Gastrocnemius medialis (tissue), 4 donors: ENCODE measurements at regions not wholly inside any gene's neighbourhood (a gene's known extent, or its start where the extent isn't known, plus 50 kb on each side); places are given as distances from the start of the nearest gene placed in this dataset.

Experiments
- ATAC-seq, 2 donors: fragments of 150-250 bp; one replicate each; pipeline ENCODE4 v1.9.1; 2016
- DNase-seq, 2 donors: peaks; one replicate each; pipeline ENCODE4 v3.0.0-alpha.2; 2019
- H3K27ac ChIP-seq, 4 donors: fragments of 200-600 bp; sonication (generic); 1 replicate in 1 of 4; 2 replicates in 3 of 4; pipeline ENCODE4 v1.5.1; 2016 to 2018; ENCODE audit warnings: mild to moderate bottlenecking in 2 of 4, moderate library complexity in 1 of 4
- H3K27me3 ChIP-seq, 3 donors: fragments of 200-600 bp; sonication (generic) in 2 of 3; 1 replicate in 1 of 3; 2 replicates in 2 of 3; pipeline versions ENCODE4 v1.5.1 to v1.6.0; 2016 to 2019; ENCODE audit warnings: mild to moderate bottlenecking in 1 of 3, moderate library complexity in 1 of 3
- H3K36me3 ChIP-seq, 2 donors: fragments of 200-600 bp; sonication (generic) in 1 of 2; one replicate each; pipeline ENCODE4 v1.5.1; 2017 to 2018
- H3K4me1 ChIP-seq, 2 donors: fragments of 200-600 bp; sonication (generic) in 1 of 2; one replicate each; pipeline ENCODE4 v1.5.1; 2016 to 2017; ENCODE audit warnings: mild to moderate bottlenecking in 2 of 2
- H3K4me3 ChIP-seq, 4 donors: fragments of 200-600 bp; sonication (generic) in 3 of 4; 1 replicate in 1 of 4; 2 replicates in 3 of 4; pipeline ENCODE4 v1.5.1; 2016 to 2019; ENCODE audit warnings: mild to moderate bottlenecking in 2 of 4
- H3K9me3 ChIP-seq, 3 donors: fragments of 200-600 bp; sonication (generic) in 2 of 3; 1 replicate in 1 of 3; 2 replicates in 2 of 3; pipeline ENCODE4 v1.5.1; 2016 to 2019
- POLR2A ChIP-seq, 2 donors: fragments of 450-650 bp; IDR thresholded peaks; one replicate each; pipeline ENCODE4 v1.6.1; 2017; ENCODE audit warnings: antibody characterized with exemption in 2 of 2, mild to moderate bottlenecking in 2 of 2, moderate library complexity in 2 of 2
- in situ Hi-C, 4 donors: fragments of 200-750 bp; cut with MboI; loops; one replicate each; pipeline versions ENCODE4 v1.15.0 to v1.8.0; 2017; ENCODE audit warnings: low sequenced_read_pairs in 4 of 4
- intact Hi-C: fragments of 100-400 bp; cut with DNase I; formaldehyde crosslinking; loops from one replicate; pipeline ENCODE4 v1.15.1; 2023; ENCODE audit warnings: low total_unique reads
- TF ChIP-seq, protein P1 (sequence below), 5 experiments: fragments of 450-650 bp in 3 of 5; fragments of 200-600 bp in 2 of 5; sonication (generic) in 2 of 5; IDR thresholded peaks in 4 of 5; conservative IDR thresholded peaks in 1 of 5; 1 replicate in 4 of 5; 2 replicates in 1 of 5; pipeline ENCODE4 v1.5.1; 2016 to 2019; ENCODE audit warnings: antibody characterized with exemption in 5 of 5, mild to moderate bottlenecking in 3 of 5, moderate library complexity in 3 of 5

DNA sequence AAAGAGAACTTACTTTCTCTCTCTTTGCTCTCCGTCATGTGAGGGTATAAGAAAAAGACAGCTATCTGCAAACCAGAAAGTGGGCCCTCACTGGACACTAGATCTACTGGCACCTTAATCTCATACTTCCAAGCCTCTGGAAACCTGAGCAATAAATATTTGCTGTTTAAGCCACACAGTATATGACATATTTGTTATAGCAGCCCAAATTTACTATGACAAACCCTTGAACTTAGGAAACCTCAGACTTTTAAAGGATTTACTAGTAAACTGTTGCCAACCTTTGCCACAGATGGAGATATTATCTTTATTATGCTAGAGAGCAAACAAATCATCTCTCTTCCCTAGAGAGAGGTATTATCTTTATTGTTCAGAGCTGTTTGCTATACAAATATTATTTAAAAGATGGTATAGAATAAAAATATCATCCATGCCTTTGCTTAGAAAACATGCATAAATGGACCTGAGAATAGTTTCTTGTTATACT lies 1446.1 kb downstream of the SLITRK1 start:
- Histone ChIP-seq H3K4me1 (no peaks in the 10 kb centered on the region), H3K27me3 (no peaks in the 10 kb centered on the region), H3K4me3 (no peak overlapping the region), H3K9me3 (no peaks in the 10 kb centered on the region), H3K27ac (no peak overlapping the region), H3K36me3 (no peaks in the 10 kb centered on the region)
- no peak for TF ChIP-seq POLR2A (IDR thresholded peaks at IDR 0.05)
- TF ChIP-seq, protein P1, sequence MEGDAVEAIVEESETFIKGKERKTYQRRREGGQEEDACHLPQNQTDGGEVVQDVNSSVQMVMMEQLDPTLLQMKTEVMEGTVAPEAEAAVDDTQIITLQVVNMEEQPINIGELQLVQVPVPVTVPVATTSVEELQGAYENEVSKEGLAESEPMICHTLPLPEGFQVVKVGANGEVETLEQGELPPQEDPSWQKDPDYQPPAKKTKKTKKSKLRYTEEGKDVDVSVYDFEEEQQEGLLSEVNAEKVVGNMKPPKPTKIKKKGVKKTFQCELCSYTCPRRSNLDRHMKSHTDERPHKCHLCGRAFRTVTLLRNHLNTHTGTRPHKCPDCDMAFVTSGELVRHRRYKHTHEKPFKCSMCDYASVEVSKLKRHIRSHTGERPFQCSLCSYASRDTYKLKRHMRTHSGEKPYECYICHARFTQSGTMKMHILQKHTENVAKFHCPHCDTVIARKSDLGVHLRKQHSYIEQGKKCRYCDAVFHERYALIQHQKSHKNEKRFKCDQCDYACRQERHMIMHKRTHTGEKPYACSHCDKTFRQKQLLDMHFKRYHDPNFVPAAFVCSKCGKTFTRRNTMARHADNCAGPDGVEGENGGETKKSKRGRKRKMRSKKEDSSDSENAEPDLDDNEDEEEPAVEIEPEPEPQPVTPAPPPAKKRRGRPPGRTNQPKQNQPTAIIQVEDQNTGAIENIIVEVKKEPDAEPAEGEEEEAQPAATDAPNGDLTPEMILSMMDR (IDR thresholded peaks at IDR 0.05 in 4 of 5, conservative IDR thresholded peaks at IDR 0.05 in 1 of 5) = no peak
- intact Hi-C loops (no loop called here), in situ Hi-C loops (no loop called here)
- ATAC-seq = no peak
- no peak for DNase-seq

DNA sequence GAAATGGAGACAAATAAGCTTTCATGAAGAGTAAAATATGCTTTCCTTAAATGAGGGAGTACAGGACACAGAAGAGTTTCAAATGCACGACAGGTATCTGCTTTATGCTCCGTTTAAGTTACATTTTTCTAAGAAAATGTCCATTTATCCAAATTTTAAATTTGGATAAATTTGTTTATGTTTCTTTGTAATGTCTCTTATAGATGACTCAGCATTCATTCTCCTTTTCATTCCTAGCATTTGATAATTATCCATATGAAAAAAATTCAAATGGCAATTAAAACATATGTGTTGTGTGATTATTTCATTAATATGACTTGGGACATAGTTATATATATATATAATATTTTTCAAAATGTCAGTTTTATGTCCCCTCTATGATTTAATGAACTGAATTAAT lies 1449.3 kb downstream of the SLITRK1 start:
- H3K36me3 ChIP-seq = no peaks in the 10 kb centered on the region
- intact Hi-C loops (no loop called here), in situ Hi-C loops (no loop called here)
- ATAC-seq = no peak
- no peaks in the 10 kb centered on the region for H3K9me3 ChIP-seq
- no peaks in the 10 kb centered on the region for H3K27me3 ChIP-seq
- TF ChIP-seq, protein P1 (IDR thresholded peaks at IDR 0.05 in 4 of 5, conservative IDR thresholded peaks at IDR 0.05 in 1 of 5) = no peak
- TF ChIP-seq POLR2A (IDR thresholded peaks at IDR 0.05) = no peak
- H3K27ac ChIP-seq = no peak overlapping the region
- H3K4me3 ChIP-seq = no peak overlapping the region
- DNase-seq = no peak
- no peaks in the 10 kb centered on the region for H3K4me1 ChIP-seq

DNA sequence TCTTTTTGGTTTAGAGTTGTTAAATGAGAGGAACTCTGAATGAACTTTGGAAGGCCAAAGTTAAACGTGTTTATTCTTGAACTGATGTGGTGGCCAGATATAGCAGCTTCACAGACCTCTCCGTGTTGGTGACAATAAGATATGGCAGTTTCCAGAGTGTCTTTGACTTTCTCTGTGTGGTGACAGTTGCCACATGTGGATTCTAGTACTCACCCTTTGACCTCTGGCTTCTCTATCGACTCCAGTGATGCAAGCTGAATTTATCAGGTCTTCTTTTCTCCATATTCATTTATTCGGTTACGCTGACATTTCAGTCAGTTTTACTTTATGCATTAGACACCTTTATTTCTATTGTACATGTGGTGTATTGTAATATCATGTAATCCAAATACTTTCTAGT lies 1469.5 kb downstream of the SLITRK1 start:
- Histone ChIP-seq H3K27ac (no peak overlapping the region), H3K9me3 (no peaks in the 10 kb centered on the region), H3K27me3 (no peaks in the 10 kb centered on the region), H3K36me3 (no peaks in the 10 kb centered on the region), H3K4me1 (no peaks in the 10 kb centered on the region), H3K4me3 (no peak overlapping the region)
- in situ Hi-C loops = no loop called here
- TF ChIP-seq, protein P1 (IDR thresholded peaks at IDR 0.05 in 4 of 5, conservative IDR thresholded peaks at IDR 0.05 in 1 of 5) = no peak
- TF ChIP-seq POLR2A (IDR thresholded peaks at IDR 0.05) = no peak
- DNase-seq (no peak), ATAC-seq (no peak)
- intact Hi-C loops = no loop called here

DNA sequence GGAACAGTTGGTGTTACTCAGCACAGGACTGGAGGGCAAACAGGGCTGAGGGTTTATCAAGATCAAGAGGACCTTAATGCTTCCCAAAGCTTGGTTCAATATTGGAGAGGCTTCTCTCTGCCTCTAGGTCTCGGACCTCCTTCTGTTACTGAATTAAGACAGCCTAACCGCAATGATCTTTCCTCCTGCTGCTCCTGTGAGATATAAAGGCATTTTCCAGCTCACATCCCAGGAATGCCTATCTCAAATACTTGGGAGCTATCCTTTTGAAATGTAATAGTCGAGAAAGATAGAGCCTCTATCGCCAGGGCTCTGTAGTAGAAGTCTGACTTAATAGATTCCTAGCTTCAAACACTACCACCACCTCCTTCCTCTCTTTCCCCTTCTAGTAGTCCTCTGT lies 1475.0 kb downstream of the SLITRK1 start:
- Histone ChIP-seq H3K9me3 (no peaks in the 10 kb centered on the region), H3K4me1 (no peaks in the 10 kb centered on the region), H3K4me3 (no peak overlapping the region), H3K27me3 (no peaks in the 10 kb centered on the region), H3K27ac (no peak overlapping the region), H3K36me3 (no peaks in the 10 kb centered on the region)
- in situ Hi-C loops (no loop called here), intact Hi-C loops (no loop called here)
- no peak for ATAC-seq
- no peak for DNase-seq
- no peak for TF ChIP-seq POLR2A (IDR thresholded peaks at IDR 0.05)
- TF ChIP-seq, protein P1 (IDR thresholded peaks at IDR 0.05 in 4 of 5, conservative IDR thresholded peaks at IDR 0.05 in 1 of 5) = no peak

DNA sequence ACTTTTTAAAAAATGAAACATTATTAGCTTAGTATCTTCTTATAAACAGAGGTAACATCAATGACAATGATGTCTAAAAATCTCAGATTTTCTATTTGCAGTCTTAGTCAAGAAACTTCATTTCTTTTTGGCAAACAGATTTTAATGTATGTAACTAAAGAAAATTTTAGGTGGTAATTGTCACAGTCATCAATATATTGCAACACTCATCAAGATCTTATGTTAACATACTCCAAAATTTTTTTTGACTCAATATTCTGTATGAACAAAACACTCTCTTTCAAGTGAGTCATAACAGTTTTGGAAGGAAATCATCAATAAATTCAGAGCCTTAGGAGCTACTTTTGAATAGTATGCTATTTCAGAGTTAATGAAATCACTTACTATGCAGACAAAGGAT lies 1507.6 kb downstream of the SLITRK1 start:
- intact Hi-C loops = no loop called here
- H3K27ac ChIP-seq = no peak overlapping the region
- DNase-seq (no peak), ATAC-seq (no peak)
- no peaks in the 10 kb centered on the region for H3K27me3 ChIP-seq
- H3K4me1 ChIP-seq = no peaks in the 10 kb centered on the region
- in situ Hi-C loops = no loop called here
- H3K36me3 ChIP-seq = no peaks in the 10 kb centered on the region
- H3K9me3 ChIP-seq = no peaks in the 10 kb centered on the region
- TF ChIP-seq, protein P1 (IDR thresholded peaks at IDR 0.05 in 4 of 5, conservative IDR thresholded peaks at IDR 0.05 in 1 of 5) = no peak
- TF ChIP-seq POLR2A (IDR thresholded peaks at IDR 0.05) = no peak
- H3K4me3 ChIP-seq = no peak overlapping the region
